Upper lobe of right lung (tissue), 1 donor: ENCODE measurements at regions not wholly inside any gene's neighbourhood (a gene's known extent, or its start where the extent isn't known, plus 50 kb on each side); places are given as distances from the start of the nearest gene placed in this dataset.

Experiments used
- ATAC-seq: fragments of 200-7000 bp; cut with Tn5 transposase; one replicate; pipeline ENCODE4 v1.9.1; 2020; ENCODE audit warnings: mild to moderate bottlenecking, moderate library complexity
- DNase-seq: peaks from one replicate; pipeline ENCODE4 v3.0.0-alpha.2; 2020
- H3K27ac ChIP-seq: fragments of 200-600 bp; one replicate; pipeline ENCODE4 v1.8.0; 2022
- H3K27me3 ChIP-seq: fragments of 200-600 bp; one replicate; pipeline ENCODE4 v1.8.0; 2022; ENCODE audit warnings: mild to moderate bottlenecking
- H3K36me3 ChIP-seq: fragments of 200-600 bp; one replicate; pipeline ENCODE4 v1.8.0; 2022
- H3K4me1 ChIP-seq: fragments of 200-600 bp; one replicate; pipeline ENCODE4 v1.8.0; 2022
- H3K4me3 ChIP-seq: fragments of 200-600 bp; one replicate; pipeline ENCODE4 v1.8.0; 2022; ENCODE audit warnings: mild to moderate bottlenecking
- H3K9me3 ChIP-seq: fragments of 200-600 bp; one replicate; pipeline ENCODE4 v1.8.0; 2022
- CTCF ChIP-seq: fragments of 200-600 bp; IDR thresholded peaks from one replicate; pipeline ENCODE4 v1.8.0; 2022; ENCODE audit warnings: antibody characterized with exemption
- intact Hi-C: fragments of 100-400 bp; cut with DNase I; formaldehyde crosslinking; loops from one replicate; pipeline ENCODE4 v1.11.0; 2022
- donor health status: DM: no; HTN: yes; CAD: no; lungs with severe emphysema.

GRCh38 chr10:71007516-71007915 lies 119.2 kb upstream of the PCBD1 start:
- intact Hi-C loops, result no loop called here
- no peak for DNase-seq

GRCh38 chr10:71008150-71008549 lies 119.8 kb upstream of the PCBD1 start:
- no peak overlapping the region for H3K27ac ChIP-seq
- no peak for TF ChIP-seq CTCF
- DNase-seq (no peak), ATAC-seq (no peak)
- no peaks in the 10 kb centered on the region for H3K36me3 ChIP-seq
- H3K27me3 ChIP-seq, result peaks cover 6% of the 10 kb centered on the region
- no peaks in the 10 kb centered on the region for H3K9me3 ChIP-seq
- intact Hi-C loops, result no loop called here
- no peaks in the 10 kb centered on the region for H3K4me1 ChIP-seq
- no peak overlapping the region for H3K4me3 ChIP-seq

More at GRCh38 chr10:71007516-71007915, 119.2 kb upstream of the PCBD1 start:
- no peaks in the 10 kb centered on the region for H3K4me1 ChIP-seq
- H3K36me3 ChIP-seq, result no peaks in the 10 kb centered on the region
- H3K27me3 ChIP-seq, result peaks cover 6% of the 10 kb centered on the region
- no peaks in the 10 kb centered on the region for H3K9me3 ChIP-seq
- no peak for TF ChIP-seq CTCF
- H3K4me3 ChIP-seq, result no peak overlapping the region
- H3K27ac ChIP-seq, result no peak overlapping the region
- no peak for ATAC-seq

DNA sequence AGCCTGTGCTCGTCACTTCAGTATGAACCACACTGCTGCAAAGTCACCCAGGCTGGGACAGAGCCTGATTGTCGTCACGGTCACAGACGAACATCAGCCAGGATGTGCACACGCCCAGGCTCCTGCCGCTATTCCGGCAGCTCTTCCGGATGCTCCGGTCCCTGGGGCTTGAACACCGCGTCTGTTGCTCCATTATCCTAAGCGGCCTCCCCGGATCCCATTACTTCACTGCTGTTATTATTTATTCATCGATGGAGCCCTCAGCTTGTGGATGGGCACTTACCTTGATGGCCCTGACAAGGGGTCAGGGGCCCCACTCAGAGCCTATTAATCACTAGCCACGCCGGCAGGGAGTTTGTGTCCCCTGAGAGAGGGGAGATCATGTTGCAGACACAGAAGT lies 120.8 kb upstream of the PCBD1 start:
- intact Hi-C loops, result no loop called here
- Histone ChIP-seq H3K27ac (no peak overlapping the region), H3K36me3 (no peaks in the 10 kb centered on the region), H3K9me3 (no peaks in the 10 kb centered on the region), H3K4me1 (no peaks in the 10 kb centered on the region), H3K4me3 (no peak overlapping the region), H3K27me3 (peaks cover 6% of the 10 kb centered on the region)
- no peak for DNase-seq
- TF ChIP-seq CTCF, result no peak
- no peak for ATAC-seq

DNA sequence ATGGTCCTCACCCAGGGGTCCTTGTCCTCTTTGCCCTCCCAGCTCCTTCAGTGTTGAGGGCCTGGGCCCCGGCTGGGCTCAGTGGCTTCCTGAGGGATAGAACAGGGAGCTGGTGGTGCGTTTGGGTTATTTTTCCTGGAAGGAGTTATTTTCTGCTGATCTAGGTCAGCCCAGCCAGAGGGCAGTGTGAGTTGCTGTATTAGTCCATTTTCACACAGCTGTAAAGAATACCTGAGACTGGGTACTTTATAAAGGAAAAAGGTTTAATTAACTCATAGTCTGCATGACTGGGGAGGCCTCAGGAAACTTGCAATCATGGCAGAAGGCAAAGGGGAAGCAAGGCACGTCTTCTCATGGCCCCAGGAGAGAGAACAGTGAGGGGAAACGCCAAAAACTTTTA lies 122.4 kb upstream of the PCBD1 start:
- no peak for TF ChIP-seq CTCF
- peaks cover 6% of the 10 kb centered on the region for H3K27me3 ChIP-seq
- H3K4me1 ChIP-seq, result no peaks in the 10 kb centered on the region
- H3K36me3 ChIP-seq, result no peaks in the 10 kb centered on the region
- ATAC-seq (no peak), DNase-seq (no peak)
- no peak overlapping the region for H3K27ac ChIP-seq
- intact Hi-C loops, result no loop called here
- no peaks in the 10 kb centered on the region for H3K9me3 ChIP-seq
- no peak overlapping the region for H3K4me3 ChIP-seq

- no peak overlapping the region for H3K4me3 ChIP-seq
- TF ChIP-seq CTCF, result no peak
- no peak for DNase-seq
- H3K36me3 ChIP-seq, result no peaks in the 10 kb centered on the region
- H3K27me3 ChIP-seq, result peaks cover 6% of the 10 kb centered on the region
- no peak overlapping the region for H3K27ac ChIP-seq
- no peaks in the 10 kb centered on the region for H3K4me1 ChIP-seq
- no peak for ATAC-seq
- no peaks in the 10 kb centered on the region for H3K9me3 ChIP-seq
- intact Hi-C loops, result no loop called here
Measured at GRCh38 chr10:71011141-71011540, 122.8 kb upstream of the PCBD1 start.
